ENCODE measurements at regions not wholly inside any gene's neighbourhood (a gene's known extent, or its start where the extent isn't known, plus 50 kb on each side); places are given as distances from the start of the nearest gene placed in this dataset.

GRCh38 chr5:129363991-129364390 lies 96.1 kb upstream of the ADAMTS19 start:
- POLR2A ChIA-PET, result no interaction called here

GRCh38 chr5:129367883-129368282 lies 92.2 kb upstream of the ADAMTS19 start:
- no peak overlapping the region for H2AFZ ChIP-seq (ENCODE audit: insufficient read depth, low read depth, low read length, poor library complexity, severe bottlenecking)
- H3K4me2 ChIP-seq (replicated peaks; ENCODE audit: low read depth, low read length, poor library complexity, severe bottlenecking), result no peak overlapping the region
- CTCF ChIA-PET, result no interaction called here
- no peaks in the 10 kb centered on the region for H3K36me3 ChIP-seq (replicated peaks in 1 of 2; ENCODE audit: control extremely low read depth in 1 of 2, control insufficient read depth in 1 of 2, extremely low read depth in 1 of 2, insufficient read depth in 2 of 2, low read length in 1 of 2)
- no peak overlapping the region for H3K27ac ChIP-seq (ENCODE audit: low read length in 2 of 2)
- H4K20me1 ChIP-seq (ENCODE audit: control insufficient read depth, insufficient read depth, low read length, poor library complexity, severe bottlenecking), result no peaks in the 10 kb centered on the region
- Mint-ChIP-seq H3K4me1 (no peaks in the 10 kb centered on the region), H3K9me3 (ENCODE audit: insufficient read depth) (peaks cover 6% of the 10 kb centered on the region), H3K4me3 (no peak overlapping the region), H3K27ac (no peak overlapping the region), H3K27me3 (no peaks in the 10 kb centered on the region)
- no peaks in the 10 kb centered on the region for H3K79me2 ChIP-seq (ENCODE audit: control insufficient read depth, insufficient read depth, low read length)
- WGBS (ENCODE audit: insufficient coverage), result 0% methylated on average over 1 of the region's 1 CpG
- no peak overlapping the region for H3K9ac ChIP-seq (ENCODE audit: low read length)
- DNase-seq, result no peak
- H3K4me3 ChIP-seq (ENCODE audit: control extremely low read depth in 1 of 5, extremely low read depth in 1 of 5, insufficient read depth in 1 of 5, low read depth in 2 of 5, low read length in 4 of 5), result no peak overlapping the region
- TF ChIP-seq EZH2 (IDR thresholded peaks at IDR 0.05; ENCODE audit: borderline replicate concordance, insufficient read depth, low read depth, low read length, poor library complexity, severe bottlenecking) (no peak), CTCF (IDR thresholded peaks at IDR 0.05) (no peak)
- H3K9me3 ChIP-seq (ENCODE audit: control extremely low read depth in 1 of 3, control insufficient read depth in 2 of 3, insufficient read depth in 1 of 3, low read length in 2 of 3), result no peaks in the 10 kb centered on the region
- no peaks in the 10 kb centered on the region for H3K27me3 ChIP-seq (replicated peaks in 1 of 4; ENCODE audit: control extremely low read depth in 1 of 4, control insufficient read depth in 3 of 4, insufficient read depth in 4 of 4, low read length in 3 of 4)
- intact Hi-C loops (cut with micrococcal nuclease), result no loop called here
- POLR2A ChIA-PET, result no interaction called here
- no peak for ATAC-seq (ENCODE audit: low read depth)
- no peaks in the 10 kb centered on the region for H3K4me1 ChIP-seq (ENCODE audit: control insufficient read depth in 2 of 2, insufficient read depth in 2 of 2, low read length in 2 of 2)

More at GRCh38 chr5:129363991-129364390, 96.1 kb upstream of the ADAMTS19 start:
- H3K9me3 ChIP-seq (ENCODE audit: control extremely low read depth in 1 of 3, control insufficient read depth in 2 of 3, insufficient read depth in 1 of 3, low read length in 2 of 3), result no peaks in the 10 kb centered on the region
- TF ChIP-seq EZH2 (IDR thresholded peaks at IDR 0.05; ENCODE audit: borderline replicate concordance, insufficient read depth, low read depth, low read length, poor library complexity, severe bottlenecking) (no peak), CTCF (IDR thresholded peaks at IDR 0.05) (no peak)
- no peaks in the 10 kb centered on the region for H3K27me3 ChIP-seq (replicated peaks in 1 of 4; ENCODE audit: control extremely low read depth in 1 of 4, control insufficient read depth in 3 of 4, insufficient read depth in 4 of 4, low read length in 3 of 4)
- Mint-ChIP-seq H3K4me3 (no peak overlapping the region), H3K9me3 (ENCODE audit: insufficient read depth) (peaks cover 6% of the 10 kb centered on the region), H3K4me1 (no peaks in the 10 kb centered on the region), H3K27me3 (no peaks in the 10 kb centered on the region), H3K27ac (no peak overlapping the region)
- DNase-seq, result no peak
- ATAC-seq (ENCODE audit: low read depth), result no peak
- no peaks in the 10 kb centered on the region for H3K4me1 ChIP-seq (ENCODE audit: control insufficient read depth in 2 of 2, insufficient read depth in 2 of 2, low read length in 2 of 2)
- intact Hi-C loops (cut with micrococcal nuclease), result no loop called here
- H3K4me2 ChIP-seq (replicated peaks; ENCODE audit: low read depth, low read length, poor library complexity, severe bottlenecking), result no peak overlapping the region
- H3K79me2 ChIP-seq (ENCODE audit: control insufficient read depth, insufficient read depth, low read length), result no peaks in the 10 kb centered on the region
- H2AFZ ChIP-seq (ENCODE audit: insufficient read depth, low read depth, low read length, poor library complexity, severe bottlenecking), result no peak overlapping the region
- H4K20me1 ChIP-seq (ENCODE audit: control insufficient read depth, insufficient read depth, low read length, poor library complexity, severe bottlenecking), result no peaks in the 10 kb centered on the region
- no peak overlapping the region for H3K27ac ChIP-seq (ENCODE audit: low read length in 2 of 2)
- no peaks in the 10 kb centered on the region for H3K36me3 ChIP-seq (replicated peaks in 1 of 2; ENCODE audit: control extremely low read depth in 1 of 2, control insufficient read depth in 1 of 2, extremely low read depth in 1 of 2, insufficient read depth in 2 of 2, low read length in 1 of 2)
- no peak overlapping the region for H3K4me3 ChIP-seq (ENCODE audit: control extremely low read depth in 1 of 5, extremely low read depth in 1 of 5, insufficient read depth in 1 of 5, low read depth in 2 of 5, low read length in 4 of 5)
- CTCF ChIA-PET, result no interaction called here
- no peak overlapping the region for H3K9ac ChIP-seq (ENCODE audit: low read length)
